ENCODE measurements at regions not wholly inside any gene's neighbourhood (a gene's known extent, or its start where the extent isn't known, plus 50 kb on each side); places are given as distances from the start of the nearest gene placed in this dataset.

GRCh38 chr6:9487128-9487527 lies 927.7 kb downstream of the TFAP2A start:
- TF ChIP-seq CTCF (IDR thresholded peaks at IDR 0.05 in 2 of 3, conservative IDR thresholded peaks at IDR 0.05 in 1 of 3; ENCODE audit: borderline replicate concordance in 1 of 3, insufficient read depth in 1 of 3, low read depth in 2 of 3, low read length in 2 of 3), result no peak
- no peak for TF ChIP-seq RAD21 (IDR thresholded peaks at IDR 0.05; ENCODE audit: low read depth)
- TF ChIP-seq CEBPB (IDR thresholded peaks at IDR 0.05; ENCODE audit: low read depth), result no peak
- TF ChIP-seq EZH2 (IDR thresholded peaks at IDR 0.05), result no peak
- TF ChIP-seq REST (IDR thresholded peaks at IDR 0.05; ENCODE audit: low read depth), result no peak
- TF ChIP-seq POLR2A (IDR thresholded peaks at IDR 0.05; ENCODE audit: borderline replicate concordance, extremely low read depth, insufficient read depth, insufficient read length), result no peak
- TF ChIP-seq ELF1 (IDR thresholded peaks at IDR 0.05; ENCODE audit: borderline replicate concordance, low read depth), result no peak
- TF ChIP-seq, protein P1, sequence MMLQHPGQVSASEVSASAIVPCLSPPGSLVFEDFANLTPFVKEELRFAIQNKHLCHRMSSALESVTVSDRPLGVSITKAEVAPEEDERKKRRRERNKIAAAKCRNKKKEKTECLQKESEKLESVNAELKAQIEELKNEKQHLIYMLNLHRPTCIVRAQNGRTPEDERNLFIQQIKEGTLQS (IDR thresholded peaks at IDR 0.05), result no peak
